ENCODE measurements at regions not wholly inside any gene's neighbourhood (a gene's known extent, or its start where the extent isn't known, plus 50 kb on each side); places are given as distances from the start of the nearest gene placed in this dataset.

- TF ChIP-seq EP300 (IDR thresholded peaks at IDR 0.05), result no peak
- no peak for TF ChIP-seq CTCF (IDR thresholded peaks at IDR 0.05)
- TF ChIP-seq POLR2A (IDR thresholded peaks at IDR 0.05), result no peak
Observed at GRCh38 chr14:83379436-83379835, 1845.8 kb upstream of the SEL1L start.

Data from ovary (tissue), 3 donors.